IPS-20b (cell line): ENCODE measurements at regions not wholly inside any gene's neighbourhood (a gene's known extent, or its start where the extent isn't known, plus 50 kb on each side); places are given as distances from the start of the nearest gene placed in this dataset.

Experiments used
- H3K27ac ChIP-seq: one replicate; pipeline ENCODE4 v1.5.1; 2013; ENCODE audit warnings: low read length
- H3K27me3 ChIP-seq: 2 replicates; pipeline ENCODE4 v1.6.1; 2013; ENCODE audit warnings: mild to moderate bottlenecking, low read length, inconsistent platforms; ENCODE audit not compliant: insufficient read depth
- H3K36me3 ChIP-seq: 2 replicates; pipeline ENCODE4 v1.6.1; 2013; ENCODE audit warnings: low read depth, mild to moderate bottlenecking, inconsistent platforms, low read length, moderate library complexity; ENCODE audit not compliant: insufficient read depth
- H3K4me1 ChIP-seq: 2 replicates; pipeline ENCODE4 v1.6.1; 2013; ENCODE audit warnings: mild to moderate bottlenecking, control low read depth, inconsistent platforms, low read length, moderate library complexity; ENCODE audit not compliant: insufficient read depth
- H3K4me3 ChIP-seq: 2 replicates; pipeline ENCODE4 v1.5.1; 2013; ENCODE audit warnings: mild to moderate bottlenecking, low read length, inconsistent platforms
- H3K9ac ChIP-seq: 2 replicates; pipeline ENCODE4 v1.6.1; 2013; ENCODE audit warnings: low read depth, mild to moderate bottlenecking, inconsistent platforms, low read length, moderate library complexity
- H3K9me3 ChIP-seq: 2 replicates; pipeline ENCODE4 v1.6.1; 2013; ENCODE audit warnings: mild to moderate bottlenecking, low read depth, low read length, inconsistent platforms; ENCODE audit not compliant: insufficient read depth

- H3K4me3 ChIP-seq, result no peak overlapping the region
Observed at GRCh38 chr5:164784230-164784629, 1278.8 kb downstream of the MAT2B start.

GRCh38 chr5:164798110-164798509, 1292.7 kb downstream of the MAT2B start:
- Histone ChIP-seq H3K9ac (no peak overlapping the region), H3K9me3 (peaks cover 26% of the 10 kb centered on the region), H3K4me3 (no peak overlapping the region; the same call in 1 of the 2 replicates), H3K4me1 (peaks cover 9% of the 10 kb centered on the region; the same call in 1 of the 2 replicates), H3K27me3 (no peaks in the 10 kb centered on the region), H3K27ac (no peak overlapping the region), H3K36me3 (no peaks in the 10 kb centered on the region; the same call in 1 of the 2 replicates)

More at GRCh38 chr5:164784230-164784629, 1278.8 kb downstream of the MAT2B start:
- no peaks in the 10 kb centered on the region for H3K36me3 ChIP-seq
- no peak overlapping the region for H3K9ac ChIP-seq
- no peaks in the 10 kb centered on the region for H3K27me3 ChIP-seq
- no peaks in the 10 kb centered on the region for H3K9me3 ChIP-seq
- no peak overlapping the region for H3K27ac ChIP-seq
- no peaks in the 10 kb centered on the region for H3K4me1 ChIP-seq

- Histone ChIP-seq H3K4me1 (peaks cover 9% of the 10 kb centered on the region; the same call in 1 of the 2 replicates), H3K9me3 (peaks cover 26% of the 10 kb centered on the region), H3K4me3 (no peak overlapping the region), H3K27ac (no peak overlapping the region), H3K9ac (no peak overlapping the region), H3K36me3 (no peaks in the 10 kb centered on the region; the same call in 1 of the 2 replicates), H3K27me3 (no peaks in the 10 kb centered on the region)
Observed at GRCh38 chr5:164799391-164799790, 1294.0 kb downstream of the MAT2B start.

GRCh38 chr5:164801910-164802309, 1296.5 kb downstream of the MAT2B start:
- Histone ChIP-seq H3K36me3 (no peaks in the 10 kb centered on the region; the same call in 1 of the 2 replicates), H3K4me1 (peaks cover 9% of the 10 kb centered on the region; the same call in 1 of the 2 replicates), H3K9me3 (peaks cover 26% of the 10 kb centered on the region), H3K27ac (no peak overlapping the region), H3K4me3 (no peak overlapping the region), H3K9ac (no peak overlapping the region), H3K27me3 (no peaks in the 10 kb centered on the region)

GRCh38 chr5:164809821-164810220, 1304.4 kb downstream of the MAT2B start:
- Histone ChIP-seq H3K9me3 (no peaks in the 10 kb centered on the region), H3K4me1 (no peaks in the 10 kb centered on the region), H3K9ac (no peak overlapping the region), H3K36me3 (no peaks in the 10 kb centered on the region), H3K27ac (no peak overlapping the region), H3K4me3 (no peak overlapping the region), H3K27me3 (no peaks in the 10 kb centered on the region)

GRCh38 chr5:164818445-164818844, 1313.0 kb downstream of the MAT2B start:
- Histone ChIP-seq H3K9ac (no peak overlapping the region), H3K36me3 (no peaks in the 10 kb centered on the region), H3K9me3 (no peaks in the 10 kb centered on the region), H3K27ac (no peak overlapping the region), H3K4me3 (no peak overlapping the region), H3K27me3 (no peaks in the 10 kb centered on the region), H3K4me1 (no peaks in the 10 kb centered on the region)

GRCh38 chr5:164824671-164825070, 1319.3 kb downstream of the MAT2B start:
- H3K9ac ChIP-seq, result no peak overlapping the region

GRCh38 chr5:164832516-164832915, 1327.1 kb downstream of the MAT2B start:
- peaks cover 4% of the 10 kb centered on the region; the same call in 1 of the 2 replicates for H3K4me1 ChIP-seq
- H3K36me3 ChIP-seq, result no peaks in the 10 kb centered on the region
- no peak overlapping the region for H3K4me3 ChIP-seq
- no peak overlapping the region for H3K9ac ChIP-seq
- H3K27me3 ChIP-seq, result no peaks in the 10 kb centered on the region
- no peaks in the 10 kb centered on the region for H3K9me3 ChIP-seq
- no peak overlapping the region for H3K27ac ChIP-seq

More at GRCh38 chr5:164824671-164825070, 1319.3 kb downstream of the MAT2B start:
- no peaks in the 10 kb centered on the region for H3K27me3 ChIP-seq
- H3K4me3 ChIP-seq, result no peak overlapping the region
- H3K27ac ChIP-seq, result no peak overlapping the region
- no peaks in the 10 kb centered on the region for H3K36me3 ChIP-seq
- H3K4me1 ChIP-seq, result no peaks in the 10 kb centered on the region
- H3K9me3 ChIP-seq, result no peaks in the 10 kb centered on the region

- Histone ChIP-seq H3K4me1 (no peaks in the 10 kb centered on the region), H3K27me3 (no peaks in the 10 kb centered on the region), H3K27ac (no peak overlapping the region)
Observed at GRCh38 chr5:164844348-164844747, 1338.9 kb downstream of the MAT2B start.

GRCh38 chr5:164860896-164861295, 1355.5 kb downstream of the MAT2B start:
- H3K27me3 ChIP-seq, result no peaks in the 10 kb centered on the region
- H3K36me3 ChIP-seq, result no peaks in the 10 kb centered on the region
- H3K4me1 ChIP-seq, result peaks cover 2% of the 10 kb centered on the region; the same call in 1 of the 2 replicates
- H3K4me3 ChIP-seq, result no peak overlapping the region
- H3K27ac ChIP-seq, result no peak overlapping the region
- H3K9ac ChIP-seq, result no peak overlapping the region
- H3K9me3 ChIP-seq, result no peaks in the 10 kb centered on the region

More at GRCh38 chr5:164844348-164844747, 1338.9 kb downstream of the MAT2B start:
- no peaks in the 10 kb centered on the region for H3K9me3 ChIP-seq
- no peak overlapping the region for H3K9ac ChIP-seq
- H3K36me3 ChIP-seq, result no peaks in the 10 kb centered on the region
- no peak overlapping the region for H3K4me3 ChIP-seq

- Histone ChIP-seq H3K4me3 (no peak overlapping the region), H3K9me3 (no peaks in the 10 kb centered on the region), H3K27me3 (no peaks in the 10 kb centered on the region), H3K4me1 (peaks cover 2% of the 10 kb centered on the region; the same call in 1 of the 2 replicates), H3K27ac (no peak overlapping the region), H3K9ac (no peak overlapping the region), H3K36me3 (no peaks in the 10 kb centered on the region)
Observed at GRCh38 chr5:164861610-164862009, 1356.2 kb downstream of the MAT2B start.

GRCh38 chr5:164868761-164869160, 1363.3 kb downstream of the MAT2B start:
- no peak overlapping the region for H3K4me3 ChIP-seq
- H3K4me1 ChIP-seq, result no peaks in the 10 kb centered on the region
- no peaks in the 10 kb centered on the region for H3K27me3 ChIP-seq
- H3K27ac ChIP-seq, result no peak overlapping the region
- H3K9ac ChIP-seq, result no peak overlapping the region
- H3K9me3 ChIP-seq, result no peaks in the 10 kb centered on the region
- H3K36me3 ChIP-seq, result no peaks in the 10 kb centered on the region
